Transverse colon (tissue), 4 donors: ENCODE measurements at regions not wholly inside any gene's neighbourhood (a gene's known extent, or its start where the extent isn't known, plus 50 kb on each side); places are given as distances from the start of the nearest gene placed in this dataset.

Source experiments
- DNase-seq: peaks from one replicate; pipeline ENCODE4 v3.0.0-alpha.2; 2019
- H3K27ac ChIP-seq, 4 donors: fragments of 200-600 bp; sonication (generic); 2 replicates each; pipeline ENCODE4 v1.5.1; 2016 to 2018; ENCODE audit warnings: inconsistent platforms in 4 of 4
- H3K27me3 ChIP-seq: fragments of 200-600 bp; sonication (generic); 2 replicates; pipeline ENCODE4 v1.5.1; 2017; ENCODE audit warnings: inconsistent platforms
- H3K36me3 ChIP-seq, 4 donors: fragments of 200-600 bp; sonication (generic); 2 replicates each; pipeline ENCODE4 v1.5.1; 2017 to 2019; ENCODE audit warnings: inconsistent platforms in 4 of 4
- H3K4me1 ChIP-seq, 4 donors: fragments of 200-600 bp; sonication (generic); 2 replicates each; pipeline ENCODE4 v1.5.1; 2017 to 2020; ENCODE audit warnings: inconsistent platforms in 4 of 4
- H3K4me3 ChIP-seq, 4 donors: fragments of 200-600 bp; sonication (generic); 1 replicate in 1 of 4; 2 replicates in 3 of 4; pipeline versions ENCODE4 v1.5.1 to v1.6.1; 2017 to 2019; ENCODE audit warnings: inconsistent platforms in 4 of 4
- H3K9me3 ChIP-seq, 2 donors: fragments of 200-600 bp; sonication (generic); 2 replicates each; pipeline ENCODE4 v1.5.1; 2017 to 2019; ENCODE audit warnings: inconsistent platforms in 2 of 2
- EP300 ChIP-seq: sonication (generic); formaldehyde crosslinking; IDR thresholded peaks from one replicate; pipeline ENCODE4 v1.6.1; 2017; ENCODE audit warnings: antibody characterized with exemption, low read depth
- POLR2A ChIP-seq: fragments of 450-650 bp; IDR thresholded peaks from one replicate; pipeline ENCODE4 v1.6.1; 2016; ENCODE audit warnings: antibody characterized with exemption, mild to moderate bottlenecking, moderate library complexity
- POLR2AphosphoS5 ChIP-seq, 3 donors: sonication (generic); formaldehyde crosslinking; IDR thresholded peaks; one replicate each; pipeline ENCODE4 v1.6.1; 2016; ENCODE audit warnings: antibody characterized with exemption in 3 of 3
- WGBS, 2 donors: methylation state at CpG; one replicate each; pipeline ENCODE4 v1.1.5; 2018; ENCODE audit warnings: low coverage in 1 of 2; 5-methylcytosine and 5-hydroxymethylcytosine counted together
- in situ Hi-C, 4 donors: fragments of 200-750 bp; cut with MboI; loops; one replicate each; pipeline versions ENCODE4 v1.15.0 to v1.15.1; 2017; ENCODE audit warnings: low sequenced_read_pairs in 3 of 4, low pct_ligation_motif_present in 1 of 4, low pct_unique_long_range_greater_than_20kb in 1 of 4
- intact Hi-C: fragments of 100-400 bp; cut with DNase I; formaldehyde crosslinking; loops from one replicate; pipeline ENCODE4 v1.15.1; 2023; ENCODE audit warnings: low total_unique reads
- TF ChIP-seq, protein P1 (sequence below), 5 experiments: fragments of 200-600 bp in 3 of 5; fragments of 450-650 bp in 2 of 5; sonication (generic) in 3 of 5; IDR thresholded peaks; 1 replicate in 2 of 5; 2 replicates in 3 of 5; pipeline ENCODE4 v1.5.1; 2016 to 2017; ENCODE audit warnings: antibody characterized with exemption in 5 of 5, inconsistent platforms in 3 of 5, mild to moderate bottlenecking in 2 of 5, moderate library complexity in 1 of 5

DNA sequence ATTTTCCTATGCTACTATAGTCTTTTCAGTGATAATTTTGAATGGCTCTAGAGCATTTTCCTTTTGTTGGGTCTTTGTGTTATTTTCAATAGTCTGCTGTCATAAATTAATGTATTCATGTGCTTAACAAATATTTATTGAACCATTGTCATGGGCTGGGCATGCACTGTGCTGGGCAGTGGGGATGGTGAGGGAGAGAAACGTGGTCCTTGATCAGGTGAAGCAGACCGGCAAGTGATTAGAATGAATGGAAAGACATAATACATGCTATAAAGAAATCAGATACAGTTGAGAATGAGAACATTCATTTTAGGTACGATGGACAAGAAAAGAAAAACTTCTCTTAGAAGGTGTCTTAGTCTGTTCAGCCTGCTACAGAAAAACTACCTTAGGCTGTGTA, 66.1 kb downstream of the KIF4B start:
- intact Hi-C loops, result no loop called here
- 56 to 68% methylated on average over 3 of the region's 3 CpGs for WGBS, 2 donors
- H3K4me1 ChIP-seq, result no peaks in the 10 kb centered on the region
- H3K4me3 ChIP-seq, result no peak overlapping the region
- in situ Hi-C loops, result no loop called here
- H3K27ac ChIP-seq, result no peak overlapping the region
- no peak for TF ChIP-seq POLR2A
- TF ChIP-seq POLR2AphosphoS5 (IDR thresholded peaks at IDR 0.05), result no peak
- TF ChIP-seq, protein P1, sequence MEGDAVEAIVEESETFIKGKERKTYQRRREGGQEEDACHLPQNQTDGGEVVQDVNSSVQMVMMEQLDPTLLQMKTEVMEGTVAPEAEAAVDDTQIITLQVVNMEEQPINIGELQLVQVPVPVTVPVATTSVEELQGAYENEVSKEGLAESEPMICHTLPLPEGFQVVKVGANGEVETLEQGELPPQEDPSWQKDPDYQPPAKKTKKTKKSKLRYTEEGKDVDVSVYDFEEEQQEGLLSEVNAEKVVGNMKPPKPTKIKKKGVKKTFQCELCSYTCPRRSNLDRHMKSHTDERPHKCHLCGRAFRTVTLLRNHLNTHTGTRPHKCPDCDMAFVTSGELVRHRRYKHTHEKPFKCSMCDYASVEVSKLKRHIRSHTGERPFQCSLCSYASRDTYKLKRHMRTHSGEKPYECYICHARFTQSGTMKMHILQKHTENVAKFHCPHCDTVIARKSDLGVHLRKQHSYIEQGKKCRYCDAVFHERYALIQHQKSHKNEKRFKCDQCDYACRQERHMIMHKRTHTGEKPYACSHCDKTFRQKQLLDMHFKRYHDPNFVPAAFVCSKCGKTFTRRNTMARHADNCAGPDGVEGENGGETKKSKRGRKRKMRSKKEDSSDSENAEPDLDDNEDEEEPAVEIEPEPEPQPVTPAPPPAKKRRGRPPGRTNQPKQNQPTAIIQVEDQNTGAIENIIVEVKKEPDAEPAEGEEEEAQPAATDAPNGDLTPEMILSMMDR (IDR thresholded peaks at IDR 0.05), result no peak
- TF ChIP-seq EP300, result no peak
- H3K9me3 ChIP-seq, result no peaks in the 10 kb centered on the region
- H3K27me3 ChIP-seq, result no peaks in the 10 kb centered on the region
- DNase-seq, result no peak
- H3K36me3 ChIP-seq, result no peaks in the 10 kb centered on the region

DNA sequence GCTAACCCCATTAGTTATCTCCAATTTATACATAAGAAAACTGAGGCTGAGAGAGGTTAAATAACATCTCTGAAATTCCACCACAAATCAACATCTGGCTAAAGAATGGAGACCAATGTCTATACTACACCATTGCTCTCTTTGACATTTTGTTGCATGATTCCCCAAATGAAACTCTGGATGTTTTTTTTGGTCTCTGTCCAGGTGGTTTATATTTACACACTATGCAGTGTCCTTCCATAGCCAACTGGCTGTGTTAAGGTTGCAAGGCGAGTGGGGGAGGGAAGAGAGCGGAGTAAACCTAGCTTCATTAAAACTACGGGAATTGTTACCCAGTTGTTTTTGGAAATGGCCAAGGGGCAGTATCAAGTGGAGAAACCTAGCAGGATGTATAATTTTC, 67.2 kb downstream of the KIF4B start:
- H3K9me3 ChIP-seq, result no peaks in the 10 kb centered on the region
- in situ Hi-C loops (no loop called here), intact Hi-C loops (no loop called here)
- WGBS, 2 donors, result 60% methylated on average over 3 of the region's 3 CpGs; no CpG with 5 or more reads in 1 of the 2 donors
- no peak for DNase-seq
- H3K4me1 ChIP-seq, result no peaks in the 10 kb centered on the region
- H3K36me3 ChIP-seq, result no peaks in the 10 kb centered on the region
- H3K27ac ChIP-seq, result no peak overlapping the region
- TF ChIP-seq EP300, result no peak
- no peak for TF ChIP-seq POLR2AphosphoS5 (IDR thresholded peaks at IDR 0.05)
- no peak overlapping the region for H3K4me3 ChIP-seq
- no peaks in the 10 kb centered on the region for H3K27me3 ChIP-seq

DNA sequence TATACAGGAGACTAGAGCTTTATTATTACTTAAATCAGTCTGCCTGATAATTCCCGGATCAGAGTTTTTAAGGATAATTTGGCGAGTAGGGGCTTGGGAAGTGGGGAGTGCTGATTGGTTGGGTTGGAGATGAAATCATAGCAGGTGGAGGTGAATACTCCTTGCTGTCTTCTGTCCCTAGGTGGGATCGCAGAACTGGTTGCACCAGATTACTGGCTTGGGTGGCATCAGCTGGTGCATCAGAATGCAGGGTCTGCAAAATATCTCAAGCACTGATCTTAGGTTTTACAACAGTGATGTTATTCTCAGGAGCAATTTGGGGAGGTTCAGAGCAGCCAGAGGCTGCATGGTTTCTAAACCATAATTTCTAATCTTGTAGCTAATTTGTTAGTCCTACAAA, 68.1 kb downstream of the KIF4B start:
- DNase-seq, result no peak
- no peaks in the 10 kb centered on the region for H3K9me3 ChIP-seq
- intact Hi-C loops, result no loop called here
- no peaks in the 10 kb centered on the region for H3K4me1 ChIP-seq
- H3K36me3 ChIP-seq, result no peaks in the 10 kb centered on the region
- TF ChIP-seq, protein P1 (IDR thresholded peaks at IDR 0.05), result no peak
- no peak for TF ChIP-seq POLR2AphosphoS5 (IDR thresholded peaks at IDR 0.05)
- TF ChIP-seq EP300, result no peak
- TF ChIP-seq POLR2A, result no peak
- 80 to 84% methylated on average over 1 to 3 of the region's 3 CpGs for WGBS, 2 donors
- H3K4me3 ChIP-seq, result no peak overlapping the region
- in situ Hi-C loops, result no loop called here
- H3K27ac ChIP-seq, result no peak overlapping the region
- no peaks in the 10 kb centered on the region for H3K27me3 ChIP-seq

DNA sequence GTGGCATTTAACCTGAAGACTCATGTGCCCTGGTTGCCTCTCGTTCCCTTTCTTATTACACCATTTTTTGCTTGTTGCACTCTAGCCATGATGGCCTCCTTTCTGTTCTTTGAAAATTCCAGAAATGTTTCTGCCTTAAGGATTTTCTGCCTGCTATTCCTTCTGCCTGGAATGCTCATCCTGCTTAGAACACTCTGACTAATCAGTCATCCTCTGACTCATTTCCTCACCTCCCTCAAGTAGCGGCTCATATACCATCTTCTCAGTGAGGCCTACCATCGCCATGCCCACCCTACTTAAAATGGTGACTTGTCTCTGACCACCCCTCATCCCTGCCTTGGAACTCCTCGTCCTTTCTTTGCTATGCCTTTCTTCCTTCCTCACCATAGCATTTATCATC, 68.8 kb downstream of the KIF4B start:
- Histone ChIP-seq H3K27me3 (no peaks in the 10 kb centered on the region), H3K36me3 (no peaks in the 10 kb centered on the region), H3K4me1 (no peaks in the 10 kb centered on the region), H3K27ac (no peak overlapping the region), H3K4me3 (no peak overlapping the region), H3K9me3 (no peaks in the 10 kb centered on the region)
- intact Hi-C loops (no loop called here), in situ Hi-C loops (no loop called here)
- 69 to 70% methylated on average over 4 of the region's 4 CpGs for WGBS, 2 donors
- DNase-seq, result no peak
- TF ChIP-seq POLR2A (no peak), EP300 (no peak), POLR2AphosphoS5 (IDR thresholded peaks at IDR 0.05) (no peak)
- TF ChIP-seq, protein P1 (IDR thresholded peaks at IDR 0.05), result no peak

DNA sequence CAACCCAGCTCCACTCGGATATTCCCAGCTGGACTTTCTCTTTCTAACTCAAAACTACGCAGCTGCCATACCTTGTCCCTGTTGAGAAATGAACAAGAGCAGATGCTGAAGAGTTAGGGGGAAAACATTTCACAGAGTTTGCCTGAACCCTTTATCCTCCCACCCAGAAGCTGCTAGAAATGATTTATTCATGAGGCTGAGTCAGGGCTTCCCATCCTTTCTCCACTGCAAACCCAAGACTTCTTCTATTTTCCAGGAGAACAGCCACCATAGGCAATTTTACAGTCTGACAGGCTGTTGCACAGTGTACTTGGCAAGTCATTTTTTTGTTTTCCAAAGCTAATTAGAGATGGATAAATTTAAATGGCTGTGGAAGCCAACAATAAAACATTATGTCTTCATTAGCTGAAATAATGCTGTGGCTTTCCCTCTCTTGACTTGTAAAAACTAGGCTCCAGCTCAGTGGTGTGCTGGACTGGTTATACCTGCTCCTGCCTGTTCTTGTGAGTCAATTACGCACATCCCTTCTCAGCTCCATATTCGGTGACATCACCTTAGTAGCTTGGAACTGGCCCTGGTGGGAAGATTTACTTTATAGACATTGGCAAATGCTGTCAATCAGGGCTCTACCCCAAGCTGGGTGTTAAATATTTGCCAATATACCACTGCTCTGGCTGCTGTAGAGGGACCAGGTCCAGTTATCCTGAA, 71.9 kb downstream of the KIF4B start:
- TF ChIP-seq EP300 (no peak), POLR2AphosphoS5 (IDR thresholded peaks at IDR 0.05) (no peak), POLR2A (no peak)
- TF ChIP-seq, protein P1 (IDR thresholded peaks at IDR 0.05), result no peak
- Histone ChIP-seq H3K4me1 (peaks cover 0 to 2% (median 0%) of the 10 kb centered on the region in 4 donors), H3K27me3 (no peaks in the 10 kb centered on the region), H3K9me3 (no peaks in the 10 kb centered on the region), H3K36me3 (no peaks in the 10 kb centered on the region), H3K4me3 (no peak overlapping the region), H3K27ac (no peak overlapping the region)
- no peak for DNase-seq
- in situ Hi-C loops (no loop called here), intact Hi-C loops (no loop called here)
- 76 to 81% methylated on average over 3 to 4 of the region's 4 CpGs for WGBS, 2 donors
